ENCODE measurements at regions not wholly inside any gene's neighbourhood (a gene's known extent, or its start where the extent isn't known, plus 50 kb on each side); places are given as distances from the start of the nearest gene placed in this dataset.

GRCh38 chrX:39903937-39904336, 193.8 kb downstream of the BCOR start:
- H3K4me1 ChIP-seq (replicated peaks in 1 of 2; ENCODE audit: control insufficient read depth in 2 of 2, insufficient read depth in 2 of 2, low read length in 2 of 2): peaks cover 4 to 10% of the 10 kb centered on the region in 2 experiments; a peak in 4 of 5 replicates
- ATAC-seq (no peak), FAIRE-seq (no peak), DNase-seq (ENCODE audit: extremely low read depth in 1 of 4, low spot score in 3 of 4) (no peak)
- peaks cover 0 to 19% of the 10 kb centered on the region in 2 experiments; a peak in 2 of 5 replicates for H3K27me3 ChIP-seq (ENCODE audit: control insufficient read depth in 2 of 2, insufficient read depth in 2 of 2, low read length in 2 of 2)
- no peak overlapping the region for H3K4me2 ChIP-seq (ENCODE audit: insufficient read depth, low read length)
- no TSS peak for BruUV-seq (replicated peaks)
- in situ Hi-C loops (cut with MboI): no loop called here
- H3K36me3 ChIP-seq (ENCODE audit: control insufficient read depth, insufficient read depth, low read length): no peaks in the 10 kb centered on the region
- no peak overlapping the region for H2AFZ ChIP-seq (ENCODE audit: low read depth, low read length)
- CTCF ChIA-PET (ENCODE audit: low intra/inter-chr PET ratio): no interaction called here
- H3K27ac ChIP-seq (ENCODE audit: extremely low read depth, low read depth, low read length): no peak overlapping the region
- H3K9me1 ChIP-seq (ENCODE audit: control insufficient read depth, insufficient read depth, low read length): no peaks in the 10 kb centered on the region
- H4K20me1 ChIP-seq (replicated peaks; ENCODE audit: control insufficient read depth, insufficient read depth, low read length): no peaks in the 10 kb centered on the region
- H3K79me2 ChIP-seq (ENCODE audit: control insufficient read depth, insufficient read depth, low read length): no peaks in the 10 kb centered on the region
- H3K4me3 ChIP-seq: no peak overlapping the region
- no peaks in the 10 kb centered on the region for H3K9me3 ChIP-seq (replicated peaks; ENCODE audit: control insufficient read depth, insufficient read depth, low read depth, low read length)
- intact Hi-C loops (cut with micrococcal nuclease): no loop called here
- TF ChIP-seq THAP7 (CRISPR knock-in tag; IDR thresholded peaks at IDR 0.05): no peak
- no peak for TF ChIP-seq WHSC1 (IDR thresholded peaks at IDR 0.05; ENCODE audit: low read length)
- no peak for TF ChIP-seq ZNF699 (CRISPR knock-in tag; IDR thresholded peaks at IDR 0.05; ENCODE audit: insufficient replicate concordance)
- no peak for TF ChIP-seq KDM5B (IDR thresholded peaks at IDR 0.05; ENCODE audit: insufficient replicate concordance, low read depth, low read length)
- TF ChIP-seq TFE3 (CRISPR knock-in tag; IDR thresholded peaks at IDR 0.05): no peak
- TF ChIP-seq CBX2 (IDR thresholded peaks at IDR 0.05; ENCODE audit: insufficient read depth, low read length, poor library complexity, severe bottlenecking): no peak
- no peak for TF ChIP-seq ZNF197 (CRISPR knock-in tag; IDR thresholded peaks at IDR 0.05; ENCODE audit: low read depth)
- TF ChIP-seq TBP (optimal IDR thresholded peaks at IDR 0.05; ENCODE audit: low read depth, low read length): no peak
- TF ChIP-seq KAT8 (IDR thresholded peaks at IDR 0.05; ENCODE audit: low read depth): no peak
- no peak for TF ChIP-seq ZNF354B (CRISPR knock-in tag; IDR thresholded peaks at IDR 0.05)
- TF ChIP-seq, protein P1, sequence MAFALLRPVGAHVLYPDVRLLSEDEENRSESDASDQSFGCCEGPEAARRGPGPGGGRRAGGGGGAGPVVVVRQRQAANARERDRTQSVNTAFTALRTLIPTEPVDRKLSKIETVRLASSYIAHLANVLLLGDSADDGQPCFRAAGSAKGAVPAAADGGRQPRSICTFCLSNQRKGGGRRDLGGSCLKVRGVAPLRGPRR (CRISPR knock-in tag; IDR thresholded peaks at IDR 0.05): no peak
- TF ChIP-seq ATF4 (CRISPR knock-in tag; IDR thresholded peaks at IDR 0.05): no peak
- TF ChIP-seq, protein P2, sequence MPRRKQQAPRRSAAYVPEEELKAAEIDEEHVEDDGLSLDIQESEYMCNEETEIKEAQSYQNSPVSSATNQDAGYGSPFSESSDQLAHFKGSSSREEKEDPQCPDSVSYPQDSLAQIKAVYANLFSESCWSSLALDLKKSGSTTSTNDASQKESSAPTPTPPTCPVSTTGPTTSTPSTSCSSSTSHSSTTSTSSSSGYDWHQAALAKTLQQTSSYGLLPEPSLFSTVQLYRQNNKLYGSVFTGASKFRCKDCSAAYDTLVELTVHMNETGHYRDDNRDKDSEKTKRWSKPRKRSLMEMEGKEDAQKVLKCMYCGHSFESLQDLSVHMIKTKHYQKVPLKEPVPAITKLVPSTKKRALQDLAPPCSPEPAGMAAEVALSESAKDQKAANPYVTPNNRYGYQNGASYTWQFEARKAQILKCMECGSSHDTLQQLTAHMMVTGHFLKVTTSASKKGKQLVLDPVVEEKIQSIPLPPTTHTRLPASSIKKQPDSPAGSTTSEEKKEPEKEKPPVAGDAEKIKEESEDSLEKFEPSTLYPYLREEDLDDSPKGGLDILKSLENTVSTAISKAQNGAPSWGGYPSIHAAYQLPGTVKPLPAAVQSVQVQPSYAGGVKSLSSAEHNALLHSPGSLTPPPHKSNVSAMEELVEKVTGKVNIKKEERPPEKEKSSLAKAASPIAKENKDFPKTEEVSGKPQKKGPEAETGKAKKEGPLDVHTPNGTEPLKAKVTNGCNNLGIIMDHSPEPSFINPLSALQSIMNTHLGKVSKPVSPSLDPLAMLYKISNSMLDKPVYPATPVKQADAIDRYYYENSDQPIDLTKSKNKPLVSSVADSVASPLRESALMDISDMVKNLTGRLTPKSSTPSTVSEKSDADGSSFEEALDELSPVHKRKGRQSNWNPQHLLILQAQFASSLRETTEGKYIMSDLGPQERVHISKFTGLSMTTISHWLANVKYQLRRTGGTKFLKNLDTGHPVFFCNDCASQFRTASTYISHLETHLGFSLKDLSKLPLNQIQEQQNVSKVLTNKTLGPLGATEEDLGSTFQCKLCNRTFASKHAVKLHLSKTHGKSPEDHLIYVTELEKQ (CRISPR knock-in tag; IDR thresholded peaks at IDR 0.05): no peak
- no peak for TF ChIP-seq ZNF76 (CRISPR knock-in tag; IDR thresholded peaks at IDR 0.05; ENCODE audit: borderline replicate concordance)
- TF ChIP-seq SIN3A (IDR thresholded peaks at IDR 0.05; ENCODE audit: borderline replicate concordance in 2 of 2, control insufficient read depth in 1 of 2, low read depth in 2 of 2, low read length in 2 of 2): no peak
- no peak for TF ChIP-seq GTF2A2 (tag; IDR thresholded peaks at IDR 0.05)
- H3K9ac ChIP-seq (ENCODE audit: insufficient read depth in 1 of 2, low read depth in 2 of 2, low read length in 2 of 2): no peak overlapping the region
- WGBS (ENCODE audit: insufficient coverage, low coverage, missing lambda C conversion rate): 17% methylated on average over 4 of the region's 4 CpGs
- POLR2A ChIA-PET: interaction anchor here (0.5 to 0.6 kb wide), 2 partner anchors 211 to 1446 kb away, joined by 3 read pairs; no protein-coding TSS in a partner anchor
